ENCODE measurements at regions not wholly inside any gene's neighbourhood (a gene's known extent, or its start where the extent isn't known, plus 50 kb on each side); places are given as distances from the start of the nearest gene placed in this dataset.
"Not testable (repeated sequence)": the region's sequence is repeated elsewhere in the genome, so short reads cannot be mapped to it uniquely, and the experiment has no call there.

DNA sequence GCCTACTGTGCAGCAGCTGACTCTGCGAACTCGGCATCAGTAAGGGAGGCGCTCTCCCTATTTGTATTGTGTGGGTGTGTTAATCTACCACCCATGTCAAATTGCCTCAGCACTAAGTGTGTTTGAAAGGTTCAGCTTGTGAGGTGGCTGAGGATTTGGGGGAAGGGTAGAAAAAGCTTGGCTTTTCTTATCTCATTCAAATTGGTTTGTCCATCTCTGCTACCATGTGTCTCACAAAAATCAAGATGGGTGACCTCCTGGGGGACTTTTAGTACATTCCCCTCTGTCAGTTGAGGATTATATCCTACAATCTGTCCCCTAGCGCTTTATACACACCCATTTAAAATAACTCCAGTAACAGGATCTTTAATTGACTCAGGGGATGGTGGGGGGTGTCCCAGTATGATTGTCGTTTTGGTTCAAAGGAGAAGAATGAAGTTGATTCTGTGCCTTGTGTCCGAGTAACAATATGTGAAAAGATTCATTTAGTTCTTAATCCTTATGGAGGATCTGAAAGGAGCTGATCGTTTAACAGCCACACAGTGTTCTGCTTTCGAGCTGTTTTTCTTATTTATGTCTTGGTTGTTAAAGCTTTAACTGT lies 609.6 kb downstream of the PKHD1 start:
- no peak for DNase-seq
- intact Hi-C loops (cut with micrococcal nuclease): no loop called here
- Mint-ChIP-seq H3K36me3 (ENCODE audit: low read depth) (no peaks in the 10 kb centered on the region), H3K9me3 (peaks cover under 1% of the 10 kb centered on the region), H3K27ac (no peak overlapping the region), H3K27me3 (no peaks in the 10 kb centered on the region), H3K4me3 (no peak overlapping the region), H3K4me1 (no peaks in the 10 kb centered on the region)
- no peak for ATAC-seq (ENCODE audit: low read depth)
- ChIA-PET POLR2A (no interaction called here), CTCF (no interaction called here)
- TF ChIP-seq, protein P1, sequence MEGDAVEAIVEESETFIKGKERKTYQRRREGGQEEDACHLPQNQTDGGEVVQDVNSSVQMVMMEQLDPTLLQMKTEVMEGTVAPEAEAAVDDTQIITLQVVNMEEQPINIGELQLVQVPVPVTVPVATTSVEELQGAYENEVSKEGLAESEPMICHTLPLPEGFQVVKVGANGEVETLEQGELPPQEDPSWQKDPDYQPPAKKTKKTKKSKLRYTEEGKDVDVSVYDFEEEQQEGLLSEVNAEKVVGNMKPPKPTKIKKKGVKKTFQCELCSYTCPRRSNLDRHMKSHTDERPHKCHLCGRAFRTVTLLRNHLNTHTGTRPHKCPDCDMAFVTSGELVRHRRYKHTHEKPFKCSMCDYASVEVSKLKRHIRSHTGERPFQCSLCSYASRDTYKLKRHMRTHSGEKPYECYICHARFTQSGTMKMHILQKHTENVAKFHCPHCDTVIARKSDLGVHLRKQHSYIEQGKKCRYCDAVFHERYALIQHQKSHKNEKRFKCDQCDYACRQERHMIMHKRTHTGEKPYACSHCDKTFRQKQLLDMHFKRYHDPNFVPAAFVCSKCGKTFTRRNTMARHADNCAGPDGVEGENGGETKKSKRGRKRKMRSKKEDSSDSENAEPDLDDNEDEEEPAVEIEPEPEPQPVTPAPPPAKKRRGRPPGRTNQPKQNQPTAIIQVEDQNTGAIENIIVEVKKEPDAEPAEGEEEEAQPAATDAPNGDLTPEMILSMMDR (IDR thresholded peaks at IDR 0.05): no peak

DNA sequence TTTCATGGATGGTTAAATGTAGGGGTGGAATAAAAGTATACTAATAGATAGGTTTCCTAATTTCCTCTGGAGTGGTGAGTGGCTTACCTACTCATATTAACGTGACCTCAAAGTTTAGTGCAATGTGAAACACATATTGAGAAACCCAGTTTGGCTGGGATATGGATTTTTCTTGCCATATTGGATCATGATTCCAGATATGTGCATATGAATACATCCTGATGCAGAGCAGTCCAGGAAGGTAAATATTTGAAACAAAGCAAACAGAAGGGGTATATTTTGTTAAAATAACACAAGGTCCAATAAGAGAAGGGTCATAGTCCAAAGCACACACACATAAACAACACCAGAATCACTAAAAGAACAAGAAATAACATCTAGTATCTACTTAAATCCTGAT lies 608.1 kb downstream of the PKHD1 start:
- no peaks in the 10 kb centered on the region for H3K36me3 Mint-ChIP-seq (ENCODE audit: low read depth)
- no peak for DNase-seq
- no peaks in the 10 kb centered on the region for H3K4me1 Mint-ChIP-seq
- H3K9me3 Mint-ChIP-seq: peaks cover 2% of the 10 kb centered on the region
- H3K27me3 Mint-ChIP-seq: no peaks in the 10 kb centered on the region
- CTCF ChIA-PET: no interaction called here
- ATAC-seq (ENCODE audit: low read depth): no peak
- POLR2A ChIA-PET: no interaction called here
- no peak overlapping the region for H3K27ac Mint-ChIP-seq
- intact Hi-C loops (cut with micrococcal nuclease): no loop called here
- TF ChIP-seq, protein P1 (IDR thresholded peaks at IDR 0.05): no peak
- H3K4me3 Mint-ChIP-seq: no peak overlapping the region

DNA sequence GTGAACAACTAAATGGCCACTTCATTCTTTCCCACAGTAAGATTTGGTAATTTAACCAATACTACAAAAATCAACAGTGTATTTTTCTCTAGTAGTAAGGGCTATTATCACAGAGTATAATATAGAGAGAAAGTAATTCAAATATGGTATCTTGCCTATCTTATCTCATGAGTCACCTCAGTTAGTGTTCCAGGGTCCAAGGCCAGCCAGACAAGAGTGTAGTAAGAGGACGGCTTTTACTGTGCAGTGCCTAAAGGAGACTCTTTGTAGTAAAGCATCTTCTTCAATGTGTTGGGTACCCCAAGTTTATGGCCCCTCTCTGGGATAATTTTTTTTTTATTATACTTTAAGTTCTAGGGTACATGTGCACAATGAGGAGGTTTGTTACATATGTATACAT lies 607.4 kb downstream of the PKHD1 start:
- no peak overlapping the region for H3K4me3 Mint-ChIP-seq
- H3K9me3 Mint-ChIP-seq: peaks cover 2% of the 10 kb centered on the region
- no peaks in the 10 kb centered on the region for H3K4me1 Mint-ChIP-seq
- no peaks in the 10 kb centered on the region for H3K36me3 Mint-ChIP-seq (ENCODE audit: low read depth)
- H3K27ac Mint-ChIP-seq: no peak overlapping the region
- no peaks in the 10 kb centered on the region for H3K27me3 Mint-ChIP-seq
- POLR2A ChIA-PET: no interaction called here
- TF ChIP-seq, protein P1 (IDR thresholded peaks at IDR 0.05): no peak
- ATAC-seq (ENCODE audit: low read depth) (no peak), DNase-seq (no peak)
- intact Hi-C loops (cut with micrococcal nuclease): no loop called here
- CTCF ChIA-PET: no interaction called here

DNA sequence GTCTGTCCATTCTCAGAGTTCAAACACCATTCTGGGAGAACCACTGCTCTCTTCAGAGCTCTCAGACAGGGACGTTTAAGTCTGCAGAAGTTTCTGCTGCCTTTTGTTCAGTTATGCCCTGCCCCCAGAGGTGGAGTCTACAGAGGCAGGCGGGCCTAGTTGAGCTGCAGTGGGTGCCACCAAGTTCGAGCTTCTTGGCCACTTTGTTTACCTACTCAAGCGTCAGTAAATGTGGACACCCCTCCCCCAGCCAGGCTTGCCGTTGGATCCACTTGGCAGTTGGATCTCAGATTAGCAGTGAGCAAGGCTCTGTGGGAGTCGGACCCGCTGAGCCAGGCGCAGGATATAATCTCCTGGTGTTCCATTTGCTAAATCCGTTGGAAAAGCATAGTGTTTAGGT lies 601.5 kb downstream of the PKHD1 start:
- H3K27me3 Mint-ChIP-seq; intact Hi-C loops (cut with micrococcal nuclease); H3K36me3 Mint-ChIP-seq (ENCODE audit: low read depth); H3K4me3 Mint-ChIP-seq; ATAC-seq (ENCODE audit: low read depth); H3K4me1 Mint-ChIP-seq; H3K27ac Mint-ChIP-seq; POLR2A ChIA-PET; H3K9me3 Mint-ChIP-seq; CTCF ChIA-PET; DNase-seq: not testable (repeated sequence)

DNA sequence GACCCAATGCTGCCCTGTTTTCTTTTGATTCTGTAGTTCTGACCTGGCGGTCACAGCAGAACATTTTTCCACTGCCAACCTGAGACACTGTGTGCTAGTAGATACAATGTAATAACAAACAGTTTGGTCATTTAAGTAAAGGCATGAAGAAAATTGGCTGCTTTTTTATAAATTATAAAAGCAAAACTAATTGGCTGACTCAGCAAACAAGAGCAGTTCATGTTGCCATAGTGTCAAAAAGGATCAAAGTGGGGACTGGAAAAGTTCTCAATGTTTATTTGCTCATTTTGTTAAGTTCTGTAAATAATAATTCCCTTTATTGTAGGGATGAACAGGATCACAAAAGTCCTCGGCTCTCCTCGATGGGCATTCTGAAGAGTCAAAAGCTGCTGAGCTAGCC lies 599.5 kb downstream of the PKHD1 start:
- no peak for ATAC-seq (ENCODE audit: low read depth)
- ChIA-PET POLR2A (no interaction called here), CTCF (no interaction called here)
- Mint-ChIP-seq H3K27me3 (no peaks in the 10 kb centered on the region), H3K36me3 (ENCODE audit: low read depth) (no peaks in the 10 kb centered on the region), H3K9me3 (peaks cover under 1% of the 10 kb centered on the region), H3K27ac (no peak overlapping the region), H3K4me3 (no peak overlapping the region), H3K4me1 (no peaks in the 10 kb centered on the region)
- TF ChIP-seq, protein P1 (IDR thresholded peaks at IDR 0.05): no peak
- DNase-seq: no peak
- intact Hi-C loops (cut with micrococcal nuclease): no loop called here

DNA sequence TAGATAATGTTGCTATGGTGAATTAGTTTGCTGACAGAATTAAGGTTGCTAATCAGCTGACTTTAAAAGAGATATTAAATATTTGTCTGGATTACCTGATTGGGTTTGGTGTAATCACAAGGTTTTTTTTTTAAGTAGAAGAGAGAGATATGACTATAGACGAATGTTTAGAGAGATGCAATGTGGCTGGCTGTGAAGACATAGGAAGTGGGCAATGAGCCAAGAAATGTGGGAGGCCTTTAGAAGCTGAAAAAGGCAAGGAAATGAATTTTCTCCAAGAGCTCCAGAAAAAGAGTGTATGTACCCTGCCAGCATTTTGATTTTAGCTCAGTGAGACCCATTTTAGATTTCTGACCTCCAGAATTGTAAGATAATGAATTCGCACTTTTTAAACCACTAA lies 598.3 kb downstream of the PKHD1 start:
- CTCF ChIA-PET: no interaction called here
- intact Hi-C loops (cut with micrococcal nuclease): no loop called here
- Mint-ChIP-seq H3K27me3 (no peaks in the 10 kb centered on the region), H3K27ac (no peak overlapping the region), H3K36me3 (ENCODE audit: low read depth) (no peaks in the 10 kb centered on the region), H3K9me3 (no peaks in the 10 kb centered on the region), H3K4me3 (no peak overlapping the region), H3K4me1 (no peaks in the 10 kb centered on the region)
- POLR2A ChIA-PET: no interaction called here
- DNase-seq: no peak
- TF ChIP-seq, protein P1 (IDR thresholded peaks at IDR 0.05): no peak
- ATAC-seq (ENCODE audit: low read depth): no peak
